Activated naive CD4-positive, alpha-beta T cell (primary cell): ENCODE measurements at regions not wholly inside any gene's neighbourhood (a gene's known extent, or its start where the extent isn't known, plus 50 kb on each side); places are given as distances from the start of the nearest gene placed in this dataset.

Source experiments
- DNase-seq, 4 experiments: peaks; one replicate each; lab custom pipeline; 2025; lab: John Stamatoyannopoulos, UW

DNA sequence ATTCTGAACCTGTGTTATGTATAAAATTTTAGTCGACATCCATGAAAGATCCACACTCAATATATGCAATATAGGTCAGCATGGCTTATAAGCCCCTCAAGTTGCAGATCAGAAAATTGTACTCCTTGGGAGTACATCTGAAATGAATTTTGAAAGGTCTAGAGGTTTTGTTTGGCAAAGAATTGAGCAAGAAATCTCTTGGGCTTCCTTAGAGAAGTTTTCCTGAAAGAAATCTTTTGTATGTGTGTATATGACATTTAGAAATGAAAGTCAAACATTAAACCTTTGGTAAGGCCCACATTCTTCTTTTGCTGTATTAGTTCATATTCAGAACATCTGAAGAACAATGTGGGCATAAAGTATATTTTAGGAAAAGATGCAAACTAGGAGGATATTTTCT lies 1006.6 kb downstream of the NAALADL2 start:
- DNase-seq = no peak

DNA sequence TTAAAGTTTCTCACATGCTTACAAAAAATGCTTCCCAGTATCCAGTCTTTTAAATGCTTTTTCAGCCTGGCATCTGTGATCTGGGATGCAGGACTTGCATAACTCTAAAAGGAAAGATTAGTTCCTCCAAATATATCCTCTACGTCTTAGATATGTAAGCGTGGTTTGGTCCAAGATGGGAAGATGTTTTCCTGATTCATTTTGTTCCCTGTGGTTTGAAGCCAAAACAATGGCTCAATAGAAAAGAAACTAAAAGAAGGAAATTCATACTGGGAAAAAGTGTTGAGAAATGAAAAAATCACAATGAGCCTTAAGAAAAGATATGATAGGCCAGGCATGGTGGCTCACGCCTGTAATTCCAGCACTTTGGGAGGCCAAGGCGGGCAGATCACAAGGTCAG lies 1002.8 kb downstream of the NAALADL2 start:
- no peak for DNase-seq
